ENCODE measurements at regions not wholly inside any gene's neighbourhood (a gene's known extent, or its start where the extent isn't known, plus 50 kb on each side); places are given as distances from the start of the nearest gene placed in this dataset.
"Not testable (repeated sequence)": the region's sequence is repeated elsewhere in the genome, so short reads cannot be mapped to it uniquely, and the experiment has no call there.

- DNase-seq: peak; percentile 83
Measured at GRCh38 chr5:158471535-158471924, 612.6 kb upstream of the CLINT1 start.

- peak; percentile 97 for DNase-seq
Measured at GRCh38 chr5:158470764-158471534, 612.0 kb upstream of the CLINT1 start.

GRCh38 chr5:158468444-158468843 lies 609.5 kb upstream of the CLINT1 start:
- DNase-seq: no peak

GRCh38 chr5:158466191-158466590 lies 607.2 kb upstream of the CLINT1 start:
- no peak for DNase-seq

- DNase-seq: no peak
Measured at GRCh38 chr5:158465086-158465972, 606.4 kb upstream of the CLINT1 start.

GRCh38 chr5:158464383-158464782 lies 605.4 kb upstream of the CLINT1 start:
- DNase-seq: no peak

- DNase-seq: no peak
Measured at GRCh38 chr5:158463938-158464337, 605.0 kb upstream of the CLINT1 start.

GRCh38 chr5:158463188-158463587 lies 604.2 kb upstream of the CLINT1 start:
- DNase-seq: no peak

GRCh38 chr5:158462349-158463114 lies 603.6 kb upstream of the CLINT1 start:
- DNase-seq: no peak

GRCh38 chr5:158461240-158461854 lies 602.4 kb upstream of the CLINT1 start:
- DNase-seq: no peak

- no peak for DNase-seq
Measured at GRCh38 chr5:158458086-158458485, 599.1 kb upstream of the CLINT1 start.

- DNase-seq: no peak
Measured at GRCh38 chr5:158456756-158457155, 597.8 kb upstream of the CLINT1 start.

GRCh38 chr5:158456241-158456640 lies 597.3 kb upstream of the CLINT1 start:
- DNase-seq: no peak

GRCh38 chr5:158451993-158452672 lies 593.2 kb upstream of the CLINT1 start:
- DNase-seq: no peak

GRCh38 chr5:158451203-158451992 lies 592.5 kb upstream of the CLINT1 start:
- DNase-seq: no peak

- DNase-seq: no peak
Measured at GRCh38 chr5:158450751-158451171, 591.8 kb upstream of the CLINT1 start.

- not testable (repeated sequence) for DNase-seq
Measured at GRCh38 chr5:158446761-158447160, 587.8 kb upstream of the CLINT1 start.

GRCh38 chr5:158439204-158439603 lies 580.3 kb upstream of the CLINT1 start:
- DNase-seq: not testable (repeated sequence)

- no peak for DNase-seq
Measured at GRCh38 chr5:158436271-158437065, 577.5 kb upstream of the CLINT1 start.

- DNase-seq: no peak
Measured at GRCh38 chr5:158435161-158435616, 576.2 kb upstream of the CLINT1 start.
